H9 (cell line): ENCODE measurements at regions not wholly inside any gene's neighbourhood (a gene's known extent, or its start where the extent isn't known, plus 50 kb on each side); places are given as distances from the start of the nearest gene placed in this dataset.

Experiments used
- DNase-seq: peaks from one replicate; pipeline ENCODE4 v3.0.0-alpha.2; 2017
- H2AFZ ChIP-seq: one replicate; pipeline ENCODE4 v1.6.1; 2013; ENCODE audit warnings: mild to moderate bottlenecking, low read length, control low read depth, moderate library complexity
- H2AK5ac ChIP-seq: 2 replicates; pipeline ENCODE4 v1.6.1; 2013; ENCODE audit warnings: low read length, control low read depth, mixed read lengths; ENCODE audit not compliant: insufficient read length
- H2BK120ac ChIP-seq: one replicate; pipeline ENCODE4 v1.6.1; 2013; ENCODE audit warnings: low read depth, mild to moderate bottlenecking, low read length, control low read depth, inconsistent platforms; ENCODE audit not compliant: poor library complexity, severe bottlenecking
- H2BK12ac ChIP-seq: 2 replicates; pipeline ENCODE4 v1.6.1; 2013; ENCODE audit warnings: low read length, control low read depth, mixed read lengths, low read depth; ENCODE audit not compliant: insufficient read length
- H2BK15ac ChIP-seq: 2 replicates; pipeline ENCODE4 v1.6.1; 2013; ENCODE audit warnings: low read depth, low read length, control low read depth
- H2BK20ac ChIP-seq: one replicate; pipeline ENCODE4 v1.6.1; 2013; ENCODE audit warnings: low read depth, mild to moderate bottlenecking, low read length, control low read depth, inconsistent platforms; ENCODE audit not compliant: poor library complexity, severe bottlenecking
- H2BK5ac ChIP-seq: 2 replicates; pipeline ENCODE4 v1.6.1; 2013; ENCODE audit warnings: low read length, control low read depth, mixed read lengths; ENCODE audit not compliant: insufficient read length
- H3K14ac ChIP-seq: 2 replicates; pipeline ENCODE4 v1.6.1; 2013; ENCODE audit warnings: low read length, control low read depth; ENCODE audit not compliant: insufficient read depth
- H3K18ac ChIP-seq: 2 replicates; pipeline ENCODE4 v1.6.1; 2013; ENCODE audit warnings: low read depth, mild to moderate bottlenecking, mixed read lengths, low read length, control low read depth; ENCODE audit not compliant: insufficient read length
- H3K23ac ChIP-seq: 2 replicates; pipeline ENCODE4 v1.6.1; 2013; ENCODE audit warnings: low read length, control low read depth, mixed read lengths, low read depth; ENCODE audit not compliant: insufficient read length
- H3K23me2 ChIP-seq: 2 replicates; pipeline ENCODE4 v1.6.1; 2013; ENCODE audit warnings: low read depth, mild to moderate bottlenecking, mixed read lengths, low read length, control low read depth; ENCODE audit not compliant: insufficient read length, poor library complexity, severe bottlenecking
- H3K27ac ChIP-seq: 2 replicates; pipeline ENCODE4 v1.5.1; 2013; ENCODE audit warnings: low read length, control low read depth, mixed read lengths, low read depth; ENCODE audit not compliant: insufficient read length
- H3K27me3 ChIP-seq: 2 replicates; pipeline ENCODE4 v1.6.1; 2013; ENCODE audit warnings: low read length, control low read depth, inconsistent platforms; ENCODE audit not compliant: insufficient read depth
- H3K4ac ChIP-seq: 2 replicates; pipeline ENCODE4 v1.6.1; 2013; ENCODE audit warnings: low read depth, mild to moderate bottlenecking, control low read depth, inconsistent platforms, low read length, moderate library complexity
- H3K4me1 ChIP-seq: 2 replicates; pipeline ENCODE4 v1.6.1; 2013; ENCODE audit warnings: low read length, control low read depth, inconsistent platforms; ENCODE audit not compliant: insufficient read depth
- H3K4me2 ChIP-seq: 2 replicates; pipeline ENCODE4 v1.6.1; 2013; ENCODE audit warnings: low read length, control low read depth, mixed read lengths; ENCODE audit not compliant: insufficient read length, insufficient read depth
- H3K56ac ChIP-seq: 2 replicates; pipeline ENCODE4 v1.6.1; 2013; ENCODE audit warnings: low read depth, mild to moderate bottlenecking, mixed read lengths, low read length, control low read depth; ENCODE audit not compliant: insufficient read length
- H3K79me1 ChIP-seq: 2 replicates; pipeline ENCODE4 v1.6.1; 2013; ENCODE audit warnings: low read depth, mild to moderate bottlenecking, moderate library complexity, low read length, control low read depth, inconsistent platforms; ENCODE audit not compliant: insufficient read depth, poor library complexity, severe bottlenecking
- H3K79me2 ChIP-seq: 2 replicates; pipeline ENCODE4 v1.6.1; 2013; ENCODE audit warnings: low read length, control low read depth, inconsistent platforms; ENCODE audit not compliant: insufficient read depth
- H3K9ac ChIP-seq: 2 replicates; pipeline ENCODE4 v1.6.1; 2013; ENCODE audit warnings: low read length, control low read depth, mixed read lengths; ENCODE audit not compliant: insufficient read length; ENCODE audit errors: extremely low read depth
- H3K9me3 ChIP-seq: one replicate; pipeline ENCODE4 v1.6.1; 2013; ENCODE audit warnings: low read depth, low read length, inconsistent platforms; ENCODE audit not compliant: control insufficient read depth
- H3T11ph ChIP-seq: one replicate; pipeline ENCODE4 v1.6.1; 2013; ENCODE audit warnings: mild to moderate bottlenecking, low read length, control low read depth, inconsistent platforms
- H4K20me1 ChIP-seq: one replicate; pipeline ENCODE4 v1.6.1; 2013; ENCODE audit not compliant: control insufficient read depth, insufficient read length, insufficient read depth
- H4K5ac ChIP-seq: 2 replicates; pipeline ENCODE4 v1.6.1; 2013; ENCODE audit warnings: low read depth, mild to moderate bottlenecking, mixed read lengths, low read length, control low read depth; ENCODE audit not compliant: insufficient read length
- H4K8ac ChIP-seq: replicated peaks from 2 replicates; pipeline ENCODE4 v1.6.1; 2013; ENCODE audit warnings: low read length, control low read depth, mixed read lengths, low read depth; ENCODE audit not compliant: insufficient read length
- H4K91ac ChIP-seq: 2 replicates; pipeline ENCODE4 v1.6.1; 2013; ENCODE audit warnings: low read depth, mild to moderate bottlenecking, moderate library complexity, mixed read lengths, low read length, control low read depth; ENCODE audit not compliant: insufficient read length
- H3K27ac Mint-ChIP-seq, 3 experiments: 2 replicates in 2 of 3; 3 replicates in 1 of 3; pipeline ENCODE4 v1.8.0; 2020 to 2021; ENCODE audit warnings: mixed read lengths in 3 of 3, mild to moderate bottlenecking in 1 of 3, moderate library complexity in 1 of 3
- H3K27me3 Mint-ChIP-seq: 2 replicates; pipeline ENCODE4 v1.8.0; 2021; ENCODE audit warnings: low read depth, mild to moderate bottlenecking, moderate library complexity, mixed read lengths
- H3K36me3 Mint-ChIP-seq, 3 experiments: 2 replicates in 2 of 3; 3 replicates in 1 of 3; pipeline ENCODE4 v1.8.0; 2020 to 2021; ENCODE audit warnings: low read depth in 3 of 3, mixed read lengths in 3 of 3; ENCODE audit not compliant: insufficient read depth in 1 of 3
- H3K4me1 Mint-ChIP-seq, 2 experiments: 2 replicates each; pipeline ENCODE4 v1.8.0; 2020; ENCODE audit warnings: mixed read lengths in 2 of 2
- H3K4me3 Mint-ChIP-seq, 2 experiments: 2 replicates in 1 of 2; 3 replicates in 1 of 2; pipeline ENCODE4 v1.8.0; 2020 to 2021; ENCODE audit warnings: mild to moderate bottlenecking in 2 of 2, mixed read lengths in 2 of 2, moderate library complexity in 1 of 2
- H3K9me3 Mint-ChIP-seq, 2 experiments: 2 replicates in 1 of 2; 3 replicates in 1 of 2; pipeline ENCODE4 v1.8.0; 2020; ENCODE audit warnings: mild to moderate bottlenecking in 2 of 2, mixed read lengths in 2 of 2, moderate library complexity in 1 of 2
- WGBS: extraction: QIAGEN DNeasy Blood & Tissue Kit; methylation state at CpG from one replicate; pipeline ENCODE4 v1.1.7; 2013; ENCODE audit warnings: missing lambda C conversion rate, low lambda C conversion rate, mixed read lengths; ENCODE audit not compliant: insufficient read length; ENCODE audit errors: extremely low coverage; 5-methylcytosine and 5-hydroxymethylcytosine counted together
- TF ChIP-seq, protein P1 (sequence below): fragments of 200-600 bp; sonication (generic); conservative IDR thresholded peaks from 3 replicates; pipeline ENCODE4 v1.8.0; 2021; ENCODE audit warnings: antibody characterized with exemption, mild to moderate bottlenecking

DNA sequence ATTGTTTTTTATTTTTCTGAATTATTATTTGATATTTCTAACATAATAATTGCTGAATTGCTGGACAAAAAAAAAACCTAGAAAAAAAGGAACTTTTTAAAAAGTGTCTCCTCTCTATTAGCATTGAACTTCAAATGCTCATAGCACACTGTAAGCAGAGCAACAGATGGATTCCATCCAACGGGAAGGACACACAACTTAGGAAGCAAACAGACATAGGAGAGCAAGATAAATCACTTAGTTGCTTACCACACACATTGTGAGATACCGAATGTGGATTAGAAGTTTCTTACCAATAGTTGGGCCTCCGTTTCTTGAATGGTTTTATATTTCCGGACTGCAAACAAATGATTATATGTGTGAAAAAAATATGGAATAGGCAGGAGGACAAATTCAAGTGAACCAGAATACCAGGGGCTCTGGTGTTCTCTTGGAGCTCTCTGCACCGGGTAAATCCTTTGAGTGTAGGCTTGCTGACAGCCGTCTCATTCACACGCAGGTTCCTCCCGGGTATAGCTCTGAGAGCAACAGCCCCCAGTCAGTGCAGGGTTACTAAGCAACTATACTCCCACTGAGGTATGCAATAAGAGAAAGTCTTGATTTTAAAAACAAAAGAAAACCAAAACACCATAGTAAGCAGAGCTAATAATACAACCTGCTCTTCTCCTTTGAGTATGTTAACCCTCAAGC, 217.6 kb downstream of the TMEM167A start:
- Histone ChIP-seq H2BK15ac (no peak overlapping the region), H3K23ac (no peak overlapping the region), H4K5ac (no peak overlapping the region), H2BK12ac (no peak overlapping the region), H2BK20ac (no peak overlapping the region), H3K27ac (no peak overlapping the region), H2BK5ac (no peak overlapping the region), H3K4ac (no peak overlapping the region), H2AFZ (no peak overlapping the region), H4K8ac (no peak overlapping the region), H3K4me2 (no peak overlapping the region), H3K56ac (no peak overlapping the region), H2BK120ac (no peak overlapping the region), H3K79me1 (no peaks in the 10 kb centered on the region), H3K18ac (no peak overlapping the region), H3K14ac (no peak overlapping the region), H3K27me3 (no peaks in the 10 kb centered on the region; the same call in 1 of the 2 replicates), H4K20me1 (no peaks in the 10 kb centered on the region), H2AK5ac (no peak overlapping the region), H4K91ac (no peak overlapping the region), H3K79me2 (no peaks in the 10 kb centered on the region), H3K23me2 (no peaks in the 10 kb centered on the region), H3K9me3 (no peaks in the 10 kb centered on the region), H3K4me1 (no peaks in the 10 kb centered on the region; the same call in 1 of the 2 replicates), H3K9ac (no peak overlapping the region), H3T11ph (no peak overlapping the region)
- TF ChIP-seq, protein P1, sequence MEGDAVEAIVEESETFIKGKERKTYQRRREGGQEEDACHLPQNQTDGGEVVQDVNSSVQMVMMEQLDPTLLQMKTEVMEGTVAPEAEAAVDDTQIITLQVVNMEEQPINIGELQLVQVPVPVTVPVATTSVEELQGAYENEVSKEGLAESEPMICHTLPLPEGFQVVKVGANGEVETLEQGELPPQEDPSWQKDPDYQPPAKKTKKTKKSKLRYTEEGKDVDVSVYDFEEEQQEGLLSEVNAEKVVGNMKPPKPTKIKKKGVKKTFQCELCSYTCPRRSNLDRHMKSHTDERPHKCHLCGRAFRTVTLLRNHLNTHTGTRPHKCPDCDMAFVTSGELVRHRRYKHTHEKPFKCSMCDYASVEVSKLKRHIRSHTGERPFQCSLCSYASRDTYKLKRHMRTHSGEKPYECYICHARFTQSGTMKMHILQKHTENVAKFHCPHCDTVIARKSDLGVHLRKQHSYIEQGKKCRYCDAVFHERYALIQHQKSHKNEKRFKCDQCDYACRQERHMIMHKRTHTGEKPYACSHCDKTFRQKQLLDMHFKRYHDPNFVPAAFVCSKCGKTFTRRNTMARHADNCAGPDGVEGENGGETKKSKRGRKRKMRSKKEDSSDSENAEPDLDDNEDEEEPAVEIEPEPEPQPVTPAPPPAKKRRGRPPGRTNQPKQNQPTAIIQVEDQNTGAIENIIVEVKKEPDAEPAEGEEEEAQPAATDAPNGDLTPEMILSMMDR, result no peak
- no CpG with 5 or more reads among the region's 8 CpGs for WGBS
- Mint-ChIP-seq H3K27me3 (no peaks in the 10 kb centered on the region), H3K9me3 (no peaks in the 10 kb centered on the region), H3K4me3 (no peak overlapping the region), H3K4me1 (peaks cover 39 to 44% of the 10 kb centered on the region in 2 experiments), H3K36me3 (no peaks in the 10 kb centered on the region), H3K27ac (no peak overlapping the region)
- DNase-seq, result no peak
